ENCODE measurements at regions not wholly inside any gene's neighbourhood (a gene's known extent, or its start where the extent isn't known, plus 50 kb on each side); places are given as distances from the start of the nearest gene placed in this dataset.

GRCh38 chr4:164239976-164240375 is 514.0 kb upstream of the SMIM31 start:
- TF ChIP-seq CTCF (IDR thresholded peaks at IDR 0.05) (no peak), POLR2A (IDR thresholded peaks at IDR 0.05) (no peak), EP300 (IDR thresholded peaks at IDR 0.05) (no peak), POLR2AphosphoS5 (IDR thresholded peaks at IDR 0.05) (no peak)

Data from stomach (tissue), 4 donors.